Endothelial cell of umbilical vein (primary cell): ENCODE measurements at regions not wholly inside any gene's neighbourhood (a gene's known extent, or its start where the extent isn't known, plus 50 kb on each side); places are given as distances from the start of the nearest gene placed in this dataset.

Experiments
- CTCF ChIP-seq, 2 donors: IDR thresholded peaks; 1 replicate in 1 of 2; 2 replicates in 1 of 2; pipeline ENCODE4 v1.5.1; 2011; ENCODE audit warnings: low read length in 2 of 2, mild to moderate bottlenecking in 2 of 2, moderate library complexity in 2 of 2, control low read depth in 1 of 2, inconsistent platforms in 1 of 2, low read depth in 1 of 2; ENCODE audit not compliant: insufficient read depth in 1 of 2; ENCODE audit errors: extremely low read depth in 1 of 2
- EZH2 ChIP-seq: IDR thresholded peaks from 2 replicates; pipeline ENCODE4 v1.6.1; 2012; ENCODE audit warnings: borderline replicate concordance, low read depth, mild to moderate bottlenecking, moderate library complexity, low read length, inconsistent platforms; ENCODE audit not compliant: severe bottlenecking
- JUN ChIP-seq: IDR thresholded peaks from 2 replicates; pipeline ENCODE4 v1.6.1; 2011; ENCODE audit warnings: borderline replicate concordance, low read depth; ENCODE audit not compliant: insufficient read length, insufficient read depth
- MYC ChIP-seq: IDR thresholded peaks from one replicate; pipeline ENCODE4 v1.6.1; 2011; ENCODE audit warnings: mild to moderate bottlenecking, low read depth, low read length
- POLR2A ChIP-seq: IDR thresholded peaks from 2 replicates; pipeline ENCODE4 v1.6.1; 2012; ENCODE audit warnings: low read depth, mild to moderate bottlenecking, control low read depth, low read length

- TF ChIP-seq POLR2A (no peak), CTCF (IDR thresholded peaks at IDR 0.05; ENCODE audit: extremely low read depth in 1 of 2, insufficient read depth in 1 of 2, low read depth in 1 of 2, low read length in 2 of 2) (no peak), EZH2 (no peak), JUN (no peak), MYC (no peak)
These were observed 63.8 kb upstream of the TBC1D5 start for GRCh38 chr3:17806201-17806600.
